ENCODE measurements at regions not wholly inside any gene's neighbourhood (a gene's known extent, or its start where the extent isn't known, plus 50 kb on each side); places are given as distances from the start of the nearest gene placed in this dataset.

- DNase-seq = no peak
These were observed 167.8 kb downstream of the RAB28 start for GRCh38 chr4:13316354-13316753.

- DNase-seq = no peak
These were observed 170.3 kb downstream of the RAB28 start for GRCh38 chr4:13313856-13314255.

GRCh38 chr4:13312264-13312663, 171.9 kb downstream of the RAB28 start:
- DNase-seq = no peak

- DNase-seq = no peak
These were observed 174.4 kb downstream of the RAB28 start for GRCh38 chr4:13309751-13310150.

- DNase-seq = no peak
These were observed 177.8 kb downstream of the RAB28 start for GRCh38 chr4:13306356-13306755.

GRCh38 chr4:13302876-13303275, 181.3 kb downstream of the RAB28 start:
- no peak for DNase-seq

- DNase-seq = no peak
These were observed 184.8 kb downstream of the RAB28 start for GRCh38 chr4:13299343-13299742.

- DNase-seq = no peak
These were observed 185.5 kb downstream of the RAB28 start for GRCh38 chr4:13298655-13299054.

GRCh38 chr4:13296986-13297385, 187.2 kb downstream of the RAB28 start:
- DNase-seq = peak; percentile 1

GRCh38 chr4:13294961-13295605, 189.1 kb downstream of the RAB28 start:
- DNase-seq = no peak

GRCh38 chr4:13292372-13292771, 191.8 kb downstream of the RAB28 start:
- no peak for DNase-seq

GRCh38 chr4:13289391-13289790, 194.7 kb downstream of the RAB28 start:
- no peak for DNase-seq

- peak; percentile 2 for DNase-seq
These were observed 198.8 kb downstream of the RAB28 start for GRCh38 chr4:13285336-13285735.

- no peak for DNase-seq
These were observed 199.2 kb downstream of the RAB28 start for GRCh38 chr4:13284932-13285331.

- DNase-seq = no peak
These were observed 207.8 kb downstream of the RAB28 start for GRCh38 chr4:13276357-13276756.

GRCh38 chr4:13268703-13269102, 215.4 kb downstream of the RAB28 start:
- DNase-seq = no peak

GRCh38 chr4:13268165-13268564, 216.0 kb downstream of the RAB28 start:
- DNase-seq = no peak

- DNase-seq = no peak
These were observed 217.0 kb downstream of the RAB28 start for GRCh38 chr4:13267091-13267490.

- DNase-seq = no peak
These were observed 217.5 kb downstream of the RAB28 start for GRCh38 chr4:13266687-13267086.

- DNase-seq = no peak
These were observed 220.1 kb downstream of the RAB28 start for GRCh38 chr4:13263967-13264525.

GRCh38 chr4:13262816-13263215, 221.3 kb downstream of the RAB28 start:
- DNase-seq = no peak

GRCh38 chr4:13261486-13262257, 222.5 kb downstream of the RAB28 start:
- DNase-seq = no peak

GRCh38 chr4:13260513-13260912, 223.6 kb downstream of the RAB28 start:
- DNase-seq = no peak

GRCh38 chr4:13250263-13250662, 233.9 kb downstream of the RAB28 start:
- no peak for DNase-seq
